Hindlimb muscle (tissue), 1 donor: ENCODE measurements at regions not wholly inside any gene's neighbourhood (a gene's known extent, or its start where the extent isn't known, plus 50 kb on each side); places are given as distances from the start of the nearest gene placed in this dataset.

Source experiments
- DNase-seq: peaks from one replicate; pipeline ENCODE4 v3.0.0-alpha.2; 2013

DNA sequence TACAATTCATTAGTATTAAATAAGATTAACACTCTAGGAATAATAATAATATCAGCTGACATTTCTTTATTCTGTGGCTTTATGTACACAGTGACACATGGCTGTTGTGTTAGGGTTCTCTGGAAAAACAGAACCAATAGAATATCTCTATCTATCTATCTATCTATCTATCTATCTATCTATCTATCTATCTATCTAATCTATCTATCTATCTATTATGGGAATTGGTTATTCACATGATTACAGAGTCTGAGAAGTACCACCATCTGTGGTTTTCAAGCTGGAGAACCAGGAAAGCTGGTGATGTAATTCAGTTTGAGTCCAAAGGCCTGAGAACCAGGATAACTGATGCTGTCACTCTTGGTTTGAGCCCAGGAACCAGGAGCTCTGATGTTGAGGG lies 194.1 kb upstream of the MTPN start:
- DNase-seq, result no peak

DNA sequence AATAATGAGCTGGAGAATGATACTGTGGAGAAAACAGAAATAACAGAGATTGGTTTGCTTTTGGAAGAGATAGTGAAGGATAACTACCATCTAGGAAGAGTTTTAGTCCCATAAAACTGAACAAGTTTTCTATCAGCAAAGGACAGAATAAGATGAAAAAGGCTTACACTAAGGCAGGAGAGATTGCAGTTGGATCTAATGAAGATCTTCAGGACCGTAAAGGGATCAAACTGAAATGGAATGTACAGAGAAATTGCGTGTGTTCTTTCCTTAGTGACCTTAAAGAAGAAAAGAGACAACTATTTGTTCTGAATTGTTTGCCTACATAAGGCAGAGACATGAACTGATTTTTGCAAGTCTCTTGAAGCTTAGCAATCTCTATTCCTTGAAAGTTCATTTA lies 191.7 kb upstream of the MTPN start:
- DNase-seq, result no peak

- no peak for DNase-seq
Observed at GRCh38 chr7:136167991-136168390, 190.8 kb upstream of the MTPN start.

DNA sequence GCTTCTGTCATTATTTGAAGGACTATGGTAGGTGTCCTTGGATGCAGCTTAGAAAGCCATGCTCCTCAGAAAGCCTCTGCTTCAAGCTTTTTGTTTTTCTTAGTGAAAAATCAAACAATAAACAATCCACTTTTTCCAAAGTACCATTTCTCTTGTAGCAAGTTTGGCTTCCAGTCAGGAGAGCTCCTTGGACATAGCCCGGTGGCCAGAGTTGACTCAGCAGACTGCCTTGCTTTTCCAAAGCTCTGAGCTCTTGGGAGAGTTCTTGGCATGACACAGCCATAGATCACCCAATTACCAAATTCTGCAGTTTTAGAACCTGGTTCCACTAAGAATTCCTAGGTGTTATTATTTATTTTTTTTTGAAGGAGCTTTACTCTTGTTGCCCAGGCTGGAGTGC lies 189.4 kb upstream of the MTPN start:
- DNase-seq, result no peak

- DNase-seq, result no peak
Observed at GRCh38 chr7:136163340-136163801, 186.2 kb upstream of the MTPN start.

GRCh38 chr7:136150311-136150710 lies 173.2 kb upstream of the MTPN start:
- no peak for DNase-seq

DNA sequence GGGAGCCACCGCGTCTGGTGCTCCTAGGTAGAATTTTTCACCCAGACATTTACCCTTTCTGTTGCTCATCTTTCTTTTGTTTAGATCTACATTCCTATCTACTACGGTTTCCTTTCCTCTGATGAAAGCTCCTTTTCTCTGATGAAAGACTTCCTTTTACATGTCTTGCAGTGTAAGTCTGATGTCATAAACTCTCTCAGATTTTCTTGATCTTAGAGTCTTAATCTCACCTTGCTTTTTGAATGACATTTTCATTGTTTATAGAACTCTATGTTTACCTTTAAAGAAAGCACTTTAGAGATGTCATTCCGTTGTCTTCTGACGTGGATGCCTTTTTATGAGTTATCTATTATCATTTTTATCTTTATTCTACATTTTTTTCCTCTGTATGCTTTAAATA lies 171.8 kb upstream of the MTPN start:
- no peak for DNase-seq

DNA sequence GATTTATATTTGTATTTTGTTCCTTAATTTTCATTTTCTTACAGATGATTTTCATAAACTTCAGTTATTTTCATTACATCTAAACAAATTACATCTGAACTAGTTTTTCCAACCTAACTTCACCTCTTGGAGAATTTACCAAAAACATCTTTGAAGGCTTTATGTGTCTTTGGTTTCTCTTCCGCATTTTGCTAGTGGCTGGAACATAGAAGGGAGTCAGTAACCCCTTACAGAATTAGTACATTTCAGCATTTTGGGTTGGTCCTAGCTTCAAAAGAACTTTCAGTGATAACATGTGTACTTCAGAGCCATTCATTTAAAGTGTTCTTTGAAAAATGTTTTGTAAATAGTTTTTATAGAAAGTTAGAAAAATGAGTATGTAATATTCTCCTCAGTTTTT lies 169.8 kb upstream of the MTPN start:
- DNase-seq, result no peak

DNA sequence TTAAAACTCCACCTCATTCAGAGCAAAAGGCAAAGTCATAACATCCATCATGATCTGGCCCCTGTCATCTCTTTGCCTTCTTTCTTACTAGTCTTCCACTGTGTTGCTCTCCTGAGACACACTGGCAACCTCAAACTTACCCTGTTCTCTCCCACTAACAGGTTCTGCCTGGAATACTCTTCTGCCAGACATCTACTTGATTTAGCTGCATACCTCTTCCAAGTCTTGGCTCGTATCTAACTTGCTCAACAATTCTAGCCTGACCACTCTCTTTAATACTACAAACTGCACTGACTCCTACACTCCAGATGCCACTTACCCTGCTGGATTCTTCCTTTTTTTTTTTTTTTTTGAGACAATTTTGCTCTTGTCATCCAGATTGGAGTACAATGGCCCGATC lies 167.0 kb upstream of the MTPN start:
- DNase-seq, result no peak

DNA sequence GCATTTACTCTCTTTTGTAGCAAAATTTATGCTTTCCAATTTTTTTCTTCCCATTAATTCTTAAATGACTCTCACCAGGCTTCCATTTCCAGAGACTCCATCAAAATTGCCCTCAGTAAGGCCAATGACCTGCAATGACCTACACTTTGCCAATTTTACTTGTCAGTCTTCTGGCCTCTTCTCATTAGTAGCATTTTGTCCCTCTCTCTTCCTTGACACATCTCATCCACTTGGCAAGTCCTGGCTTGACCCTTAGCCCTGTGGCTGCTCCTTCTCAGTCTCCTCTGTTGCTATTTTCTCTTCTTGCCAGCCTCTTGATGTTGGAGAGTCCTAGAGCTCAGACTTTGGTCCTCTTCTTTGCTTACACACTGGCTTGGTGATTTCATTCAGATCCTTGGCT lies 166.1 kb upstream of the MTPN start:
- no peak for DNase-seq

- DNase-seq, result no peak
Observed at GRCh38 chr7:136142583-136142982, 165.4 kb upstream of the MTPN start.

DNA sequence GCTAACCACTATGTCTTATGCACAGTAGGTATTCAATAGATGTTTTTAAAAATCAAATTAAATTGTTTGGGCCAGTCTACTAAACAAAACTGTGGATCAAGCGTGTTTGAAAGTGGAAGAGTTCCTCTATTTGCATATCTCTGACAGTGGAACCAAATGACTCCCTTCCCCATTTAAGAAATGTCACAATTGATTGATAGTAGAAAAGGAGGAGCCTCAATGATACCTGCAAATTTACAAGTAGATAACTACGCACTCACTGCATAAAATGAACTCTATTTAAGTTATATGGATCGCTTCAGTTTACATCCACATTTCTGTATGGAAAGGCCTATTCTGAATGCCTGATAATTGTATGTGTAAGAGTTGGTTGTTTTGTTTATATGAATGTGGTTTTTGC lies 163.3 kb upstream of the MTPN start:
- DNase-seq, result no peak

DNA sequence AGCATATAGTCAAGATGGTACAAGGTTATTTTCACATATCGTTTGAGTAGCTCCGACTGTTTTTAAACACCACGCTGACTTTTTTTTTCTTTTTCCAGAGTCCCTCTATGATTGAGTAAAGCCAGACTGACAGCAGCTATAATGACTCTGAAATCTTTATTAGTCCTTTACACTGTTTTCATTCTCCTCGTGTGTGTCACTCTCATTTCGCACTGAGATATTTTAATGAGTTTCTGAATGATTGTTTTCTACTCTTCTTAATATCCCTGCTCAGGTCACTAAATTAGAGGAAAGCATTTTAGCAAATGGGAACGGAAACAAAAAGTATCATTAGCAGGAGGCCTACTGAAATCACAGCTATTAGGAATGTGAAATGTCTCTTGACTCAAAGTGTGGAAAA lies 162.3 kb upstream of the MTPN start:
- DNase-seq, result no peak

DNA sequence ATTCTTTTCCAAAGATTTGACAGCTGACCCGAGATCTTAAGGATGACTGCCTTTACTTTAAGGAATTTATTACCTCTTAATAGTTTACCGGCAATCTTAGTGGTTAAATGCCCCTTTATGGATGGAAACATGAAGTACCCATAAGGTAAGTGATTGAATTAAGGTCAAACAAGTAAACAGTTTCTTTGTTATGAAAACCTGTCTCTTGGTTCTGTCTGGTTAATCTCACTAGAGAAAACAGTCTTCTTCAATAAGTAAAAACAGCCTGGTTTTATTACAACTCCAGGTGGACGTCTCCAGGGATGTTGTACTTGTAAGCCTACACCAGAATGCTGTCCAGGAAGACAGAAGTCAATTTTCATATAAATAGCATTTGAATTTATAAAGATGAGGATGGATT lies 161.8 kb upstream of the MTPN start:
- DNase-seq, result no peak

DNA sequence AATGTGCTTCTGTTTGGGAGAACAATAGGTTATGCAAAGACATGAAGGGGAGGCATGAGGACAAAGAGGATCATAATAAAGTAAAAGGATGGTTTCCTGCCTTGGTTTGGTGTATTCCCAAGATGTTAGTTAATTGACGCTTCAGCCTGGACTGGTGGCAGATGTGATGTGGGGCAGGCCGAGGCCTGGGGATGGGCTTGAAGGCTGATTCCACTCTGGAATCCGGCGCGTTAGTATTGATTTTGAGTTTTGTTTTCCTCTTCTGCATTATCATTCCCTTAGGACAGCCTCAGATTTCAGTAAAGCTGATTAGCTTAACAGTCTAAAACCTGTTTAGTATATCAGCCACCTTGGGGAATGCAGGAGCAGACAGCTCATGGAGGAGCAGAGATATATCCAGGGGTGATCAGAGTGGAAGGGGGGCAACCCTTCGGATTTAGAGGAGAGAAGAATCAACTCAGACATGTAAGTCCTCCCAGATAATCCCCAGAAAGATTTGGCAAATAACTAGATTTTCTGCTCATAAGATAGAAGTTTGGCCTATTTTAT lies 159.8 kb upstream of the MTPN start:
- no peak for DNase-seq

- no peak for DNase-seq
Observed at GRCh38 chr7:136134503-136134902, 157.3 kb upstream of the MTPN start.

DNA sequence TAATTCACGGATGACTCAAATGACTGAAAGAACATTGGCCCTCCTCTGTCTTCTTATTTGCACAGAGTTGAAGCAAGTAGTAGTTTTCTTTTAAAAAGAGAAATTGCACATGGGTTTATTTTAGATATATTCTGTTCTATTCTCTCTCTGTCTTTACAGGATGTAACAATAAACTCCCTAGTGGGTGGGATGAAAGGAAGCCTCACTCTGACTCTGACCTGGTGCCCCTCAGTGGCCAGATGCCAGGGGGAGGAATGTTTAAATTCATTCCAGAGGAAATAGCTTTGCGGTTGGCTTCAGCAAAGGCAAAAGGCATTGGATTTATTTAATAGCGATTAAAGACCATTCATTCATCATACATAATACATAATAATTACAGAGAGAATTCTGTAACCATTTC lies 156.4 kb upstream of the MTPN start:
- no peak for DNase-seq

DNA sequence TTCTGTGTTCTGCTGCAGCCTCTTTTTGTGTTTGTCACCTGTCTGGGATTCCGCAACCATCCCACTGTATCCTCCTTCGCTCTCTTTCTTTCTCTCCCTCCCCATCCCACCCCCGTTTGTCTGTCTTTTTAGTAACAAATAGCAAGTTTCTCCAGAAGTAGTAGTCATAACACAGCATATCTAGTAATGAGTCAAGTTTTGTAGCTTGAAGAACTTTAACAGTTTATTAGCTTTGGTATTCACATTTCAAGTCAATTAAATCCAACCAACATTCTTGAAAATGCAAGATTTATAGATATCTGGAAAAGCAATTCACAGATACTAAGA lies 154.1 kb upstream of the MTPN start:
- no peak for DNase-seq

DNA sequence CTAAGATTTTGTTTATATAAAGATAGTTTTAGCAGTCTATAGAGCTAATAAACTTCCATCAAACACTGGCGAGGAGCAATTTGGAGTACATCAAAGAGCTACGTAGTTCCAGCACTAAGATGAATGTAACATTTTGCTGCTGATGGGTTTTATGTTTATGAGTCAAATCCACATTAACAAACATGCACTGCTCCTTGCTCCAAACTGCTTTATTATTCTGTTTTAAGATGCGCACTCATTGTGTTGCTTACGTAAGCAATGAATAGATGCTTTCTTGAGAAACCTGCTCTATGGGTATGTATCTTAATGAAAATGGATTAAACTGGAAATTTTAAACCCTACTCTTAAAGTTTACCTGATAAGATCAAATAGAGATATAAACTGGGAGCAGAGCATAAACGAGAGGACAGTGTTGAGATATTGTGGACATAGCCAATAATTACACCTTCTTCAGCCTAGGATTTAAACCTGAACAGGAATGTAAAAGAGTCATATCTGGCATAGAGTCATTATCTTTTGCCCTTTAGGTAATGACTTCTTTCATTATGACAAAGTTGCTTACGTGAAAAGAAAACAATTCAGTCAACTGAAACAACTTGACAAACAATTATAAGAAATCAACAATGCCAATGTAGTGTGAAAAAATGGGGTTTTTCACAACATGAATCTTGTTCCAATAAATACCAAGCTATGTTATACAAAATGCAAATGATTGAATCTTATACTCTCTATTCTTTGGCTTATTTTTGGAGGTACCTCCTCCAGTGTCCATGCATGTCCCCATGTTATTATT lies 153.5 kb upstream of the MTPN start:
- no peak for DNase-seq

GRCh38 chr7:136128050-136128449 lies 150.9 kb upstream of the MTPN start:
- no peak for DNase-seq

DNA sequence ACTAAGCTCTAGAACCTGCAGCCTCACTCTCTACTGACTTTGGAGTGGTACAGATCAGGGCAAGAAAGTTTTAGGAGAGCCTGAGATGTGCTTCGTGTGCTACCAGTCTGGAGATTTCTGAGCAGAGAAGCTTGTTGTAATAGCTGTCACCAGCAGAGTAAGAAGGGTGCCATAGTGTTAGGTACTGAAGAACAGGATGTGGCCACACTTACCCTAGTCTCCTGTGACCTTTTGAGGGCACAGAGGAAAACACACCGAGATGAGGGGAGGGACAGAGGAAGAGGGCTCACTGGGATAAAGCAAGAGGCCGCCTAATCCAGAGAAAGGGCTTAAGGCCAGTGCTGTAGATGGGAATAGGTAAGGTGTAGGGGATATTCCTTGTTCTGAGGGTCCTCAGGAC lies 146.2 kb upstream of the MTPN start:
- DNase-seq, result no peak

GRCh38 chr7:136122026-136122425 lies 144.9 kb upstream of the MTPN start:
- no peak for DNase-seq

- DNase-seq, result no peak
Observed at GRCh38 chr7:136117539-136117938, 140.4 kb upstream of the MTPN start.

- no peak for DNase-seq
Observed at GRCh38 chr7:136116186-136116585, 139.0 kb upstream of the MTPN start.
